ENCODE measurements at regions not wholly inside any gene's neighbourhood (a gene's known extent, or its start where the extent isn't known, plus 50 kb on each side); places are given as distances from the start of the nearest gene placed in this dataset.
"Not testable (repeated sequence)": the region's sequence is repeated elsewhere in the genome, so short reads cannot be mapped to it uniquely, and the experiment has no call there.

GRCh38 chr1:147388969-147389368, 146.5 kb downstream of the CHD1L start:
- TF ChIP-seq, protein P1, sequence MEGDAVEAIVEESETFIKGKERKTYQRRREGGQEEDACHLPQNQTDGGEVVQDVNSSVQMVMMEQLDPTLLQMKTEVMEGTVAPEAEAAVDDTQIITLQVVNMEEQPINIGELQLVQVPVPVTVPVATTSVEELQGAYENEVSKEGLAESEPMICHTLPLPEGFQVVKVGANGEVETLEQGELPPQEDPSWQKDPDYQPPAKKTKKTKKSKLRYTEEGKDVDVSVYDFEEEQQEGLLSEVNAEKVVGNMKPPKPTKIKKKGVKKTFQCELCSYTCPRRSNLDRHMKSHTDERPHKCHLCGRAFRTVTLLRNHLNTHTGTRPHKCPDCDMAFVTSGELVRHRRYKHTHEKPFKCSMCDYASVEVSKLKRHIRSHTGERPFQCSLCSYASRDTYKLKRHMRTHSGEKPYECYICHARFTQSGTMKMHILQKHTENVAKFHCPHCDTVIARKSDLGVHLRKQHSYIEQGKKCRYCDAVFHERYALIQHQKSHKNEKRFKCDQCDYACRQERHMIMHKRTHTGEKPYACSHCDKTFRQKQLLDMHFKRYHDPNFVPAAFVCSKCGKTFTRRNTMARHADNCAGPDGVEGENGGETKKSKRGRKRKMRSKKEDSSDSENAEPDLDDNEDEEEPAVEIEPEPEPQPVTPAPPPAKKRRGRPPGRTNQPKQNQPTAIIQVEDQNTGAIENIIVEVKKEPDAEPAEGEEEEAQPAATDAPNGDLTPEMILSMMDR (IDR thresholded peaks at IDR 0.05; ENCODE audit: insufficient read depth, low read length, poor library complexity, severe bottlenecking), result no peak
- Histone ChIP-seq H3K27me3 (ENCODE audit: control insufficient read depth, insufficient read depth, low read length) (no peaks in the 10 kb centered on the region), H3K4me3 (ENCODE audit: low read depth, low read length) (no peak overlapping the region), H3K36me3 (ENCODE audit: control insufficient read depth, insufficient read depth, low read length) (no peaks in the 10 kb centered on the region)
- no peak for DNase-seq (ENCODE audit: low read depth)

DNA sequence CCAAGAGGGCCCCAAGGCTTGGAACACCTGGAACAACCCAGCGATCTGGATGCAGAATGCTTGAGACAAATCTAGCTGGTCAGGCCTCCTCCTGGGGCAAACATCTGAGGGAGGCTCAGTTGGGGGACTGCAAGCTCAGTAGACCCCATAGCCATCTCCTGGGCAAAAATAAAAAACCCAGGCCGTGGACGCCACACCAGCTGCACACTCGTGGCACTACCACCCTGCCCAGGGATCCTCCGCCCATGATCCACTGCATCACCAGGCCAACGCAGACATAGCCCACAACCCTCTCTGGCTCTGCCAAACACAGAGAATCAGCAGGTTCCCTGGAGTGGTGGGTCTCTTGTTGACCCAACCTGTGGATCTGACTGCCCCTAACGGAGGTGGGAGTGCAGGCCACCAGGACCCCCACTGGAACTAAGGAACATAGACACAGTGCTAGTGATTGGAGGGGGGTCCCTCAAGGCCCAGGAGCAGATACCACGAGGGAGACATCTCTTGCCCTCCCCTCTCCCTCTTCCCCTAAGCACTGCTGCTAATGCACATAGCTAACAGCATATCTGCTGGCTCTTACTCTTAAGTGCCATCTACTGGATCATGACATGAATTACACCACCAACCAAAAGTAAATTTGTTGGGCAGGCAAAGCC, 147.2 kb downstream of the CHD1L start:
- DNase-seq (ENCODE audit: low read depth), result no peak

DNA sequence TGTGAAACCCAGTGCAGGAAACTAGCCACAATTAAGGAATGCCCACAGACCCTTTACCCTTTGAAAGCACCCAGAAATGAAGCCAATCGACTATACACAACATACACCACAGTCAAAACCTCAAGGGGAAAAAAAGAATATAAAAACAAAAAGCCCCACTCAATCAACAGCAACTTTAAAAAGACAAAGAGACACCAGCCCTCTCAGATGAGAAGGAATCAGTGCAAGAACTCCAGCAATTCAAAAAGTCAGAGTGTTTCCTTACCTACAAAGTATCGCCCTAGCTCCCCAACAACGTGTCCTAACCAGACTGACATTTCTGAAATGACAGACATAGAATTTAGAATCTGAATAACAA, 147.7 kb downstream of the CHD1L start:
- no peak for DNase-seq (ENCODE audit: low read depth)
- no peak overlapping the region for H3K4me3 ChIP-seq (ENCODE audit: low read depth, low read length)
- H3K27me3 ChIP-seq (ENCODE audit: control insufficient read depth, insufficient read depth, low read length), result no peaks in the 10 kb centered on the region
- no peaks in the 10 kb centered on the region for H3K36me3 ChIP-seq (ENCODE audit: control insufficient read depth, insufficient read depth, low read length)
- TF ChIP-seq, protein P1 (IDR thresholded peaks at IDR 0.05; ENCODE audit: insufficient read depth, low read length, poor library complexity, severe bottlenecking), result no peak

More for the DNA sequence above, 147.2 kb downstream of the CHD1L start:
- H3K36me3 ChIP-seq (ENCODE audit: control insufficient read depth, insufficient read depth, low read length), result no peaks in the 10 kb centered on the region
- TF ChIP-seq, protein P1 (IDR thresholded peaks at IDR 0.05; ENCODE audit: insufficient read depth, low read length, poor library complexity, severe bottlenecking), result peak; percentile 73
- H3K4me3 ChIP-seq (ENCODE audit: low read depth, low read length), result no peak overlapping the region
- H3K27me3 ChIP-seq (ENCODE audit: control insufficient read depth, insufficient read depth, low read length), result no peaks in the 10 kb centered on the region

DNA sequence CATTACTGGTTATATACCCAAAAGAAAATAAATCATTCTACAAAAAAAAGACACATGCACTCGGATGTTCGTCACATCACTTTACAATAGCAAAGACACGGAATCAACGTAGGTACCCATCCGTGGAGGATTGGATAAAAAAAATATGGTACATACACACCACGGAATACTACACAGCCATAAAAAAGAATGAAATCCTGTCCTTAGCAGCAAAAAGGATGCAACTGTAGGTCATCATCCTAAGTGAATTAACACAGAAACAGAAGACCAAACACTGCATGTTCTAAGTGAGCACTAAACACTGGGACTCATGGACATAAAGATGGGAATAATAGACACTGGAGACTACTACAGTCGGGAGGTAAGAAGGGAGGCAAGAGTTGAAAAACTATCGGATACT, 148.6 kb downstream of the CHD1L start:
- H3K27me3 ChIP-seq (ENCODE audit: control insufficient read depth, insufficient read depth, low read length), result no peaks in the 10 kb centered on the region
- TF ChIP-seq, protein P1 (IDR thresholded peaks at IDR 0.05; ENCODE audit: insufficient read depth, low read length, poor library complexity, severe bottlenecking), result no peak

GRCh38 chr1:147402326-147403045, 138.8 kb upstream of the BCL9 start:
- H3K36me3 ChIP-seq (ENCODE audit: control insufficient read depth, insufficient read depth, low read length); DNase-seq (ENCODE audit: low read depth); H3K4me3 ChIP-seq (ENCODE audit: low read depth, low read length); H3K27me3 ChIP-seq (ENCODE audit: control insufficient read depth, insufficient read depth, low read length): not testable (repeated sequence)

More for the DNA sequence above, 148.6 kb downstream of the CHD1L start:
- DNase-seq (ENCODE audit: low read depth), result no peak
- no peak overlapping the region for H3K4me3 ChIP-seq (ENCODE audit: low read depth, low read length)
- H3K36me3 ChIP-seq (ENCODE audit: control insufficient read depth, insufficient read depth, low read length), result no peaks in the 10 kb centered on the region

GRCh38 chr1:147404344-147404743, 137.0 kb upstream of the BCL9 start:
- not testable (repeated sequence) for H3K36me3 ChIP-seq (ENCODE audit: control insufficient read depth, insufficient read depth, low read length); H3K27me3 ChIP-seq (ENCODE audit: control insufficient read depth, insufficient read depth, low read length); DNase-seq (ENCODE audit: low read depth); H3K4me3 ChIP-seq (ENCODE audit: low read depth, low read length)

DNA sequence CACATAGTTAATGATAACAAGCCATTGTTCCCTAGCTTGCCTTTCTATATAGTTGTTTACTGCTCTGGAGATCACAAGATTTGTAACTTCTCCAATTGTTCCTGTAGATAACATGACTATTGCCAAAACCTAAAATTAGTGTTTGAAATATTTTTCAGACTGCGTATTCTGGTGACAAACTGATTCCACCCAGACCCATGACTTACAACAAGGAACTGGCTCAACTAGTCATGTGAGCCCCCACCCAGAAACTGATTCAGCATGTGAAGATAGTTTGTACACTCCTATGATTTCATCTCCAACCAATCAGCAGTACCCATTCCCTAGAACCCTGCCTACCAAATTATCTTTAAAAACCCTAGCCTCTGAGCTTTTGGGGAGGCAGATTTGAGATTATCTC, 131.4 kb upstream of the BCL9 start:
- Histone ChIP-seq H3K27me3 (ENCODE audit: control insufficient read depth, insufficient read depth, low read length) (no peaks in the 10 kb centered on the region), H3K4me3 (ENCODE audit: low read depth, low read length) (no peak overlapping the region), H3K36me3 (ENCODE audit: control insufficient read depth, insufficient read depth, low read length) (no peaks in the 10 kb centered on the region)
- no peak for DNase-seq (ENCODE audit: low read depth)
- TF ChIP-seq, protein P1 (IDR thresholded peaks at IDR 0.05; ENCODE audit: insufficient read depth, low read length, poor library complexity, severe bottlenecking), result no peak
